HTR-8/SVneo (cell line): ENCODE measurements at regions not wholly inside any gene's neighbourhood (a gene's known extent, or its start where the extent isn't known, plus 50 kb on each side); places are given as distances from the start of the nearest gene placed in this dataset.

Experiments
- DNase-seq: peaks from one replicate; pipeline ENCODE4 v3.0.0; 2011; ENCODE audit warnings: low spot score, mixed read lengths; ENCODE audit not compliant: insufficient read length
- FAIRE-seq: peaks from 2 replicates; lab custom pipeline; 2011; peaks lifted over from hg19 to GRCh38; lab: Jason Lieb, UNC

GRCh38 chr6:133629970-133630369, 258.9 kb upstream of the TCF21 start:
- no peak for DNase-seq
- FAIRE-seq, result no peak

GRCh38 chr6:133630651-133631050, 258.3 kb upstream of the TCF21 start:
- DNase-seq, result no peak
- no peak for FAIRE-seq

GRCh38 chr6:133631421-133631820, 257.5 kb upstream of the TCF21 start:
- DNase-seq, result no peak
- FAIRE-seq, result peak; percentile 80

GRCh38 chr6:133632206-133632605, 256.7 kb upstream of the TCF21 start:
- no peak for FAIRE-seq
- DNase-seq, result no peak

- FAIRE-seq, result no peak
- no peak for DNase-seq
Measured at GRCh38 chr6:133632906-133633305, 256.0 kb upstream of the TCF21 start.

DNA sequence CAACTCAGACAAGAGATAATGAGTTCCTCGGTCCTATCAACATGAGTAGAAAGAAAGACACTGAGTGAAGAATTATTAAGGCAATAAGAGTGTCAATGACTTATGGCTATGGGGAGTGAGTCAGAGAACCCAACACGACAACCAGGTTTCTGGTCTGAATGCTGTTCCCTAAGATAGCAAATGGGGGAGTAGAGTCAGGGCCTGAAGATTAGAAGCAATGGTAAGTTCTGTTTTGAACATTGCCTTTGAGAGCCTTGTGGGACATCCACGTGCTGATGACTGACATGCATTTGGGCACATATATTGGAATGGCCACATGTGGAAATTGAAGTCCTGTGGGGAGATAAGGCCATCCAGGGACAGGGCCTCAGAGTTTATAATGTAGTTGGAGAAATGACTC, 254.4 kb upstream of the TCF21 start:
- DNase-seq (no peak), FAIRE-seq (no peak)

DNA sequence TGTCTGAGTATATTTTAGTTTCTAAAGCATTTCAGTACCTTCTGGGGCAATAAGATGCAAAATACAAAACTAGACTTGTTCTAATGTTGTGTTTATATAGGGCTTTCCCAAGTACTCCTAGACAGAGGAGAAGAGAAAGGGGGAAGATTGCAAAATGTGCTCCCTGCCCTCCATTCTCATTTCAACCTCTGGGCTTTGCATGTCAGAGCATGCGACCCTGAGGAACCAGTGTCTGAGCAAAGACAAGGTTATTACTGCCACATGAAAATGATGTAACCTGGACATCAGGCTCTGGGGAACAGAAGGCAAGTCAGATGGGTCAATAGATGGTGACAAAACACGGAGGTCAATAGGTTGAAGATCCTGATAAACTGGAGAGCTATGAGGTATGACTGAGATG, 253.5 kb upstream of the TCF21 start:
- FAIRE-seq (no peak), DNase-seq (no peak)

- no peak for DNase-seq
- FAIRE-seq, result no peak
Measured at GRCh38 chr6:133637436-133637835, 251.5 kb upstream of the TCF21 start.

GRCh38 chr6:133637874-133638273, 251.0 kb upstream of the TCF21 start:
- no peak for FAIRE-seq
- DNase-seq, result no peak

DNA sequence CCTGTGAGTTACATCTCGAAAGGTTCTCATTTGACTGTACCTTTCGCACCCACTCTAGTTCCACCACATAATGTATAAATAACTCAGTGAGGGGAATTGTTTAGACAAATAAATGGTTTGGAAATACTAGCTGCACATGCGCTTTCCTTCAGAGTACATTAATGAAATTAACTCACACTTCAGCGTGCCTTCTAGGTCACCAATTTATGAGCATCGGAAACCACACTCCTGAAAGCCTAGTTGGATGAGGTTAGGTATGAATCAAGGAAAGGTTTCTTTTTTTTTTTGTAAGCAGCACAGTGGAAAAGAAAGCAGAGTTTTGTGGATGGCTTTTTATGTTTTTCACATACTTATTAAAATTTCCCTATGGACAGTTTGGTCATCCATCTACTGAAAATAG, 247.8 kb upstream of the TCF21 start:
- no peak for DNase-seq
- no peak for FAIRE-seq

DNA sequence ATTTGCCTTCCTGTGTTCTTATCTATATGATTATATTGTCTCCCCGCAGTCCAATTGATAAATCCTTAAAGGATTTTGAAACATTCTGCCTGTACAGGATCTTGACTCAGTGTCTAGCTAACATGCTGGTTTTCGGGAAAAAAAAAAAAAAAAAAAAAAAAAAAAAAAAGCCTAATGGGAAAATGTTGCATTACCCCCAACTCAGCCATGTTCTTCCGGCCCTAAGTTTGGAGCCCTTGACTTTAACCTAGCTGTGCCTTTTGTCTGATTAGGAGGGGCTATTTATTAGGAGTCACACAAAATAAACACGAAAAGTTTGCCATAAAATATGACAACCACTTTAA, 244.4 kb upstream of the TCF21 start:
- no peak for DNase-seq
- no peak for FAIRE-seq

- FAIRE-seq (no peak), DNase-seq (peak; percentile 26)
Measured at GRCh38 chr6:133644892-133645619, 243.9 kb upstream of the TCF21 start.

- no peak for FAIRE-seq
- DNase-seq, result peak; percentile 33
Measured at GRCh38 chr6:133645966-133646740, 242.8 kb upstream of the TCF21 start.

DNA sequence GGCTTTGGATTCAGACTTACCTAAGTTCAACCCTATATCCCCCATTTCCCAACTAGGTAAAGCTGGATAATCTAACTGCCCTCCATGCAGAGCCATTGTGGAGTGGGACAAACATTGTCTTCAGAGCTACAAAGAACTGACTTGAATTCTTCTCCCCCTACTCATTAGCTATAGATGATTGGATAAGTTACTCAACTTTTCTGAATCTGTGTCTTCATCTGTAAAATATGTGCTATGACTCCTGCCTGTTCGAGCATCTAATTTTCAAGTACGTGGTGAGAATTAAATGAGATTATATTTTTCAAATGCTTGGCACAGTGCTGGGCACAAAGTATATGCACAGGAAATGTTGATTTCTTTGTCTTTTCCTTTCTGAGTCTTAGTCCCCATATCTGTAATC, 240.3 kb upstream of the TCF21 start:
- FAIRE-seq (no peak), DNase-seq (no peak)

DNA sequence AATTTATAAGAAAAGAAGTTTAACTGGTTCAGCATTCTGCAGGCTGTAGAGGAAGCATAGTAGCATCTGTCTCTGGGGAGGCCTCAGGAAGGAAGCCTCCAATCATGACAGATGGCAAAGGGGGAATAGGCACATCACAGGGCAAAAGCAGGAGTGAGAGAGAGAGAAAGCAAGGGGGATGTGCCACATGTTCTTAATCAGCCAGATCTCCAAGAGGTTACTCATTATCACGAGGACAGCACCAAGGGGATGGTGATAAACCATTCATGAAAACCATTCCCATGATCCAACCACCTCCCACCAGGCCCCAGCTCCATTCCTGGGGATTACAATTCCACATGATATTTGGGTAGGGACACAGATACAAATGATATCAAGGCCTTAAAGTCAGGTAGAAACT, 217.5 kb upstream of the TCF21 start:
- FAIRE-seq (no peak), DNase-seq (no peak)

- FAIRE-seq, result no peak
- no peak for DNase-seq
Measured at GRCh38 chr6:133673056-133673455, 215.9 kb upstream of the TCF21 start.

- DNase-seq (no peak), FAIRE-seq (no peak)
Measured at GRCh38 chr6:133674661-133675060, 214.3 kb upstream of the TCF21 start.

GRCh38 chr6:133680994-133681393, 207.9 kb upstream of the TCF21 start:
- FAIRE-seq (no peak), DNase-seq (no peak)

DNA sequence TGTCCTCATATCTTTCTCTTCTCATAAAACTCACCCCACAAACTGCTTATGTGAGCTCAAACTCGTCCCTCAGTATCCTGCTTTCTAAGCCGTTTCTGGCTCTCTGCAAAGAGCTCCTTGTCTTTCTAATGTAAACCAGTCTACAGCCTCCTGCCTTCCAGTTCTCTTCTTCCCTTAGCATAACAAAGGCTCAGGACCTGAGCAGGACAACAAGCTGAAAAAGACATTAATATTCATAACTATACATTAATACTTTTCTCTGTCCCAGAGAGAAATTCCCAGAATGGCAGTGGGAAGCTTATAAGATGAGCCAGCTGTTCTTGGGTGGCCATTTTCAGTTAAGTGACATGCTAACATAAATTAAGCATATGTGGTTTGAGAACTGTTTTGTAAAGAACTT, 207.0 kb upstream of the TCF21 start:
- FAIRE-seq (no peak), DNase-seq (no peak)

DNA sequence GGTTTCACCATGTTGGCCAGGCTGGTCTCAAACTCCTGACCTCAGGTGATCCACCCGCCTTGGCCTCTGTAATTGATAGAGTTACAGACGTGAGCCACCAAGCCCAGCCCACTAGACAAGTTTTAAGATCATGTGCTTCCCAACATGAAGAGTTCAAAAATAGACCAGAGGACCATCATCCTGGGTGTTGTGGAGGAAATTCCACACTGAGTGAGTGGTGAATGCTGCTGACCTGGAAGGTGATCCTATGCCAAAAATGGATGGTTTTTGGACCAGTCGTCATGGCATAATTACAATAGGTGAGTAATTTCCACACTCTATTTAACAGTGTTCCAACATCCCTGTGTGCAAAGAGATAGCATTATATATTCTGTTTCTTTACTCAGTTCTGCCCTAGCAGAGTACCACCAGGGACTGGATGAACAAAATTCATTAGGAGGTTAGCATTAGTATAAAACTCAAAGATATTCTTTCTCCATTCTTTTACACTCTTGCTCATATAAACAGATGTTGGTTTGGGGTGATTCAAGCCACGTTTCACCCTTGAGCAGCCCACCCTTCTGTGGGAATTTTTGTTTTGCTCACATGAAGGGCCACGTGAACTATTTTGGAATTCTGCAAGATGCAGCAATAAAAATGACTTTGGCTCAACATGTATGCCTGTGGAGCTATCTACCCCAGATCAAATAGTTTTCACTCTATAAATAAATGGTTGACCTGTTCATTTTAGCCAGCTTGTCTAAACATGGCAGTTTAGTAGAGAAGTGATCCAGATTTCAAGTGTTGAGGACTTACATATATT, 206.2 kb upstream of the TCF21 start:
- DNase-seq (no peak), FAIRE-seq (no peak)

DNA sequence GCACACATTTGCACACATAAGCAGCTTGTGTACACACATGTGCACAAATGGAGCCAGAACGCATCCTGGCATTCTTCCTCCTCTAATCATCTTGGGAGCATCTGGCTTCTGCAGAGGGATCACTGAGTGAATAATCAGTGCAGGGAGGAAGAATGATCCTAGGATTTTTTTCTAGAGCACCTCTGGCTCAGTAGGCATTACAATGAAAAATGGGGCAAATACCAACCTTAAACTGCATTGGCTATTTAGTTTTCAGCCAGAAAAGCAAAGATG, 205.7 kb upstream of the TCF21 start:
- DNase-seq, result no peak
- FAIRE-seq, result no peak
